CD1c-positive myeloid dendritic cell (primary cell): ENCODE measurements at regions not wholly inside any gene's neighbourhood (a gene's known extent, or its start where the extent isn't known, plus 50 kb on each side); places are given as distances from the start of the nearest gene placed in this dataset.

Experiments
- DNase-seq: peaks from one replicate; pipeline ENCODE4 v3.0.0-alpha.2; 2016; ENCODE audit errors: extremely low spot score

DNA sequence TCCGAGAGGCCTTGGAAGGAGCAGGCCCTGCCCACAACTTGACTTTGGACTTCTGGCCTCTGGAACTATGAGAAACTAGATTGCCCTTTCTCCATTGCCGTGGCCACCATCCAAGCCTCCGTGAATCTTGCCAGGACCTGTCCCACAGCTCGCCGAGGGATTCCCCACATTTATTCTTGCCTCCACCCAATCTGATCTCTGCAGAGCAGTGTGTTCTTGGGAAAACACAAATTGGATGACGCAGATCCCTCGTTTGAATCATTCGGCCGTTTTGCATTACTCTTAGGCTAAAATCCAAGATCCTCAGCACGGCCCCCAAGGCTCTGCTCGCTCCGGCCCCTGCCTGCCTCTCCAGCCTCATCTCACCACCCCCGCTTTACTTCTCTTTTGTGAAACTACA, 364.2 kb downstream of the ZNF516 start:
- DNase-seq = no peak

GRCh38 chr18:76126327-76126726, 368.7 kb downstream of the ZNF516 start:
- no peak for DNase-seq

GRCh38 chr18:76121011-76121410, 374.0 kb downstream of the ZNF516 start:
- no peak for DNase-seq

DNA sequence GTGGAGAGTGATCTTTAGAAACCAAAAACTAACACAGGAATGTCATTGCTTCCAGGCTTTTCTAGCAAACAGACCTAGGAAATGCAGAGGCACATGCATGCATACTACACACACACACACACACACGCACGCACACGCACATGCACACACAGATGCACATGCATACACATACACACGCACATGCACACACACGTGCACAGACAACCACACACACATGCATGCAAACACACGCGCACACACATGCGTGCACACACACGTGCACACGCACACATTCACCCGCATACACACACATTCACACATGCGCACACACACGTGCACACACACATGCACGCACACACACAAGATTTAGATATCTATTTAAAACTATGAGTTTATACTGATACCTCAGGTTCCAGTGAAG, 379.5 kb downstream of the ZNF516 start:
- no peak for DNase-seq

DNA sequence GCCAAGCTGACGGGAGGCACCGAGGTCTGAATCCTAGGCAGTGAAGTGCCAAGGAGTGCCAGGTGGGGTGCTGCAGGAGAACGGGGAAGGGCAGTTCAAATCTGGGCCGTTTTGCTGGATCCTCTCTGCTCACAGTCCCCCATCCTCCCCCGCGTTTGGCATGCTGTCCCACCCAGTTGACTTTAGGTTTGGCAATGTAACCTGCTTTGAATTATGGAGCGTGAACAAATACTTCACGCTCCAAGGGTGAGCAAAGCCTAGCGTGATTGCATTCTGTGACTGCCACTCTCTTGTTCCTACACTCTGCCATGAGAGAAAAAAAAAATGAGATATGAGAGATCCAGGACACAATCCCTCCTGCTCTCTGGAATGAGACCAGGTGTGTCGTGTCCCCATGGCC, 381.9 kb downstream of the ZNF516 start:
- DNase-seq = no peak

DNA sequence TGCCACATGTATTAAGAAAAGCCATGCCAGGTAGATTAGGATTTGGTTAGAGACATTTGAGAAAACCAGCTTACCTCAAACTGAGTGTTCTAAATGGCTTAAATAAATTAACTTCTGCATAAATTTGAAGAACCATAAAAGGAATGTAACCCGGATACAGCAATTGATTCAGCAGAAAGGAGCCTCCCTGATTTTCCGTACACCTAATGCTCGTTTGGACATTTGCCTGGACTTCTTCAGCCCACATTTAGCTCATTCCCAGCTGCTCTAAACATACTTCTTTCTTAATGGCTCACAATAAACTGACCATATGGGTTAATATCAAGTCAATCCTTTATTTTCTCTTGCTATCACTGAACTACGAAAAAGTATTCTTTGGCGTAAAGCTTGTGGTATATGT, 392.4 kb downstream of the ZNF516 start:
- no peak for DNase-seq

DNA sequence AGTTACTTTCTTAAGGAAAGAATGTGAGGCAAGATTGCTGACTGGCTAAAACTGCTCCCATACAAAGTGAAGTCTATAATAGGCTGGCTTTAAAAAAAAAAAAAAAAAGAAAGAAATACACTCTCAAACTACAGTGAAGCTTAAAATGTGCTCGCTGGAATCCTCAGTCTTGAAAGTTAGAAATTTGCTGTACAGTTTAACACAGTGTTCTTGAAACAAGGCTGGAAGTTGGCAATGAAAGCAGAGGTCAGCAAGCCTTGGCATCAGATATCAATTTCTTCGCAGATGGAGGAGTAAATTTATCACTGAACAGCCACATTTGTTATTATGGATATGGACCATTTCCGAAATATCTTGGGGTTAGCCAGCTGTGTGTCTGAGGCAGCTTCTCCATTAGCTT, 392.9 kb downstream of the ZNF516 start:
- DNase-seq = no peak

DNA sequence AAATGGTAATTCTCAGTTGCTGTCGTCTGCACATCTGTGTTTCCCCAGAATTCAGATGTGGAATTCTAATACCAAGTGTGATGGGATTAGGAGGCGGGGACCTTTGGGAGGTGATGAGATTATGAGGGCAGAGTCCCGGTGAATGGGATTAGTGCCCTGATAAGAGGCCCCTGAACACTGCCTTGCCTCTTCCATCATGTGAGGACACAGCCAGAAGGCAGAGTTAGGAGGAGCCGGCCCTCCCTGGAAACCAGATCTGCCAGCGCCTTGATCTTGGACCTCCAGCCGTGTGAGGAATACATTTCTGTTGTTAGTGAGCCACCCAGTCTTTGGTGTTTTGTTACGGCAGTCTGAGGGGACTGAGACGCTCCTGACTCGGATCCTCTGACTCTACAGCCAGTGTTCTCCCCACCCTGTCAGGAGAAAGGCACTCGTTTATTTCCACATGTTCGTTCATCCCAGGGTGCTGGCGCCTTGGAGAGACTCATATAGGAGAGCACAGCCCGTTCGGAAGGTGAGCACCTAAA, 395.0 kb downstream of the ZNF516 start:
- no peak for DNase-seq

- DNase-seq = no peak
Observed at GRCh38 chr18:76098674-76099411, 396.2 kb downstream of the ZNF516 start.

DNA sequence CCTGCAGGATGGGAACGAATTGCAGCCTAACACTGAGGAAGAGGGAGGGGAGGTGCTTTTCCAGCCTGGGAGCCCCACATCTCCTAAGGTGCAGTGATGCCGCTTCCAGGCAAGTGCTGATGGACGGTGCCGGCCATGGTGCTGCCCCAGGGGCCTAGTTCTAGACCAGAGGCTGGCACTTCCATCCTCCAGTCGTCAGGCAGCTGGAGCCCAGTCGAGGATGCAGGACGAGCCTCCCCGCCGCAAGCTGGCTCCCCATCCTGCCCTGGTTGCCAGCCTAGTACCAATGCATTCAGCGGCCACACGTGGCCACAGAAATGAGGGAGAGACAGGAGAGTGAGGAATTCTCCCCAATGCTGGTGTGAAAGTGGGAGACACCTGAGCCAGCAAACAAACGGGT, 413.5 kb downstream of the ZNF516 start:
- no peak for DNase-seq

DNA sequence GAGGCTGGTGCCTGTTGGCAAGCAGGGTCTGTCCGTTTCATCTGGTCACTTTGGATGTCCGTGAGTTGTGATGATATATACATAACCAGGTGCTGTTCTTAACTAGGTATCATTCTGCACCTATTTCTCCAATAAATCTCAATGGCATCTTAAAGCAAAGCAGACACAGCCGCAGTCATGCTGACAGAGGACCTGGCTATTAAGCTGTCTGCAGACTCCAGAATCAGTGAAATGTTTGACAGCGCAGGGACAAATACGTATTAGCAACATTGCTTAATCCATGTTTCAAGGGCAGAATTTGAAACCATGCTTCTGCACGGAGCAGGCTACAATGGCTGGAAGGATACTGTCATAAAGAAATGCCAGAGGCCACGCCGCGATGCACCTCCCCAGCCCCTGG, 414.6 kb downstream of the ZNF516 start:
- no peak for DNase-seq

DNA sequence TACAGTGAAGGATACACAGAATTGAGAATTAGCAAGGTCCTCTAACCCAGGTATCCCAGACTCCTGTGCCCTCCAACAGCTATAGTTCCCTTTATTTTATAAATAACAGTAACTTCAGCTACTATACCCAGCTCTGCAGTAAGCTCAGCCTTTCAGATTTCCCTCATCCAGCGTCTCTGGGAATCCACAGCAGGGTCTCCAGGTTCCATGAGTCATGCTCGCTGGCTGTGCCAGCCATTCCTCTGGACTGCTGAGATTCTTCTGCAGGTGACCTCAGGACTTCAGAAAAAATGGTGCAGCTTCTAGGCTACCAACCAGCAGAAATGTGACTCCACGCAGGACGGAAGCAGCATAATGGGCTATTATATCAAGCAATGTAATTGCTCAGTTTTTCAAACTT, 419.3 kb downstream of the ZNF516 start:
- DNase-seq = no peak

DNA sequence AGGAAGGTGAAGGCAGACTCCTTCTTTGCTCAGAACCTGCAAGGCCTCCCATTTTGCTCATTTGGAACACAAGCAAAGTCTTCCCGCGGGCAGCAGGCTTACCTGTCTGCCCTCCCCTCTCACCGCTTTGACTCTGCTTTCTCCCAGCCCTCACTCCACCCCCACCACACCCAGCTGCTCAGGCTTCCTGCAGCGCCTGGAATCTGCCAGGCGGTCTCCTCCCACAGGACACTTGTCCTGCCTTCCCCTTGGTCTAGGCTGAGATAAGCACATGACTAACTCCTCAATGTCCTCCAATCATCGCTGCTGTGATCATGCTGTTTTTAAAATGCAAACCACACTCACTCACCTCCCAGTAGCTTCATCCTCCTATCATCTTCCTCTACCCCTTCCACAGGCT, 430.0 kb downstream of the ZNF516 start:
- DNase-seq = no peak

GRCh38 chr18:76058146-76058545, 436.9 kb downstream of the ZNF516 start:
- no peak for DNase-seq

DNA sequence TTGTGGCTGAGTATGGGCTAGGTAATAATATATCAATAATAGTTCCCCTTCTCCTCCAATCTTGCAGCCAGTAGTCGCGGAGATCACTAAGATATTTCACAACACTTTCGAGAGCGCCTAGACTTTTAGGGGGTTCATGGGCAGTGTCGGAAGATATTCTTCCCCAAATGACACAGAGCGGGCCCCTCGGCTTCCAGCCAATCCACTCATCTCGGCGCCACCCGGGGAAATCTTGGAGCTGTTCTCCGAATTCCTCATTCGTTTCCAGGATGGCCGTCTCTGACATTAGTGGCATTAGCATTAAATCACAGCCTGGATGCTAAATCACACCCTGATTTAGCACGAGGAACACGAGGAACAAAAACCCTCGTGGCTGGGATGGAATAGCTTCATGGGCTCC, 437.7 kb downstream of the ZNF516 start:
- no peak for DNase-seq

GRCh38 chr18:76056471-76057110, 438.5 kb downstream of the ZNF516 start:
- no peak for DNase-seq

GRCh38 chr18:76055578-76055977, 439.5 kb downstream of the ZNF516 start:
- DNase-seq = no peak

- DNase-seq = no peak
Observed at GRCh38 chr18:76055025-76055424, 440.0 kb downstream of the ZNF516 start.

DNA sequence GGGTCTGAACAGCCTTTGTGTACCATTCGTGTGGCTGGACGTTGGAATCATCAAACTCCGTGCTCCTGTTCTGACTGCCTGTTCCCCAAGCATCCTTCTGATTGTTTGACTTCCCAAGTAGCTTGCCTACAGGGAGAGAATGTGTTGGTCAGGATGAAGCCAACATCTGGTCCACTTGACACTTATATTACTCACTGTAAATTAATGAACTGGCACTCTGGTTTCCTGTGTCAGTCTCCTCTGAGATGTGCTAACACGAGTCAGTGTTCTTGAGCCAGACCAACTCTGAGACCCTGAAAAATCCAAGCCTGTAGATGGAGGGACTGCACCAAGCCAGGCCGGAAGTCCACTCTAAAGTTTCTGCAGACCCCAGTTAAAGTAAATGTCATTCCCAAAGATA, 440.9 kb downstream of the ZNF516 start:
- no peak for DNase-seq

DNA sequence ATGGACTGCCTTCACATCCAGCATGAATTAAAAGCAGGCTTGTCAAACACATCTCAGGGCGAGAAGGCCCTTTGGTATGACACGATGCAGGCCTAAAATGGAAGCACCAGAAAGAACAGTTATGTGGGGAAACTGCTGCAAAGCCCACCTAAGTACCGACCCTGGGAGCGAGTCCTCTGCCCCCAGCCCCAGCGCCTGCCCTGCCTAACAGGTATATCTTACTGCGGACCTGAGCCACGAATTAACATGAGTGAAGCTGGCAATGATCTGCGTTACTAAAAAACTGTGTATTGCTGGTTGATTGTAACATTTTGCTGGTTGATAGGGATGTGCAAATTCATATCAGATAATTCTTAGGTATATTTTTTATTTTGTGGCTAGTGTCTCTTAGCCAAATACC, 441.5 kb downstream of the ZNF516 start:
- DNase-seq = no peak

- no peak for DNase-seq
Observed at GRCh38 chr18:76052227-76052595, 442.8 kb downstream of the ZNF516 start.

- DNase-seq = no peak
Observed at GRCh38 chr18:76051396-76052226, 443.4 kb downstream of the ZNF516 start.

DNA sequence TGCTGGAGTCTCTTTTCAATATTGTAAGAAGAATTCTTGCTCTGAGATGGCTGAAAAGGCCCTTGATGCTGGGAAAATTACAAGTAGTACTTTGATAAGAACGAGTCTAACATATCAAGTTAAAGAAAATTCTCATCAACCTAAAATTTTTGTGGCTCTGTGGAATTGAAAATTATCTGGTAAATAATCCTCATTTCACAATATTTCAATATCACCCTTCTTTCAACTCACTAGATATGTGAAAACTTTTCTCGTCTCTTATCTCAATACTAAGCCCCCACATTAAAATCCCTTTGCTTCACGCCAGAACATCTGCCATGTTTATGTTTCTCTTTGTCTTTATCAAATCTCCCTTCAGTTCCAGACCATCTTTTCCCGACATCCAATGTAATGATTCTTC, 448.8 kb downstream of the ZNF516 start:
- DNase-seq = no peak
